Tibial nerve (tissue), 4 donors: ENCODE measurements at regions not wholly inside any gene's neighbourhood (a gene's known extent, or its start where the extent isn't known, plus 50 kb on each side); places are given as distances from the start of the nearest gene placed in this dataset.

ENCODE experiments used
- DNase-seq, 2 donors: peaks; one replicate each; pipeline ENCODE4 v3.0.0-alpha.2; 2019; ENCODE audit warnings: low spot score in 2 of 2
- H3K27ac ChIP-seq, 4 donors: fragments of 200-600 bp; sonication (generic) in 3 of 4; one replicate each; pipeline ENCODE4 v1.5.1; 2017 to 2019; ENCODE audit warnings: mild to moderate bottlenecking in 1 of 4
- H3K27me3 ChIP-seq, 2 donors: fragments of 200-600 bp; sonication (generic) in 1 of 2; one replicate each; pipeline versions ENCODE4 v1.5.1 to v1.6.0; 2017 to 2019
- H3K36me3 ChIP-seq, 3 donors: fragments of 200-600 bp; sonication (generic); one replicate each; pipeline ENCODE4 v1.5.1; 2018 to 2019
- H3K4me1 ChIP-seq, 4 donors: fragments of 200-600 bp; sonication (generic) in 3 of 4; one replicate each; pipeline ENCODE4 v1.5.1; 2017 to 2019
- H3K4me3 ChIP-seq, 4 donors: fragments of 200-600 bp; sonication (generic) in 3 of 4; one replicate each; pipeline ENCODE4 v1.5.1; 2017 to 2019; ENCODE audit warnings: mild to moderate bottlenecking in 1 of 4, moderate library complexity in 1 of 4
- H3K9me3 ChIP-seq, 4 donors: fragments of 200-600 bp; sonication (generic) in 3 of 4; one replicate each; pipeline ENCODE4 v1.5.1; 2017 to 2019
- CTCF ChIP-seq, 5 experiments: fragments of 200-600 bp in 3 of 5; fragments of 450-650 bp in 2 of 5; sonication (generic) in 3 of 5; IDR thresholded peaks; one replicate each; pipeline ENCODE4 v1.5.1; 2016 to 2019; ENCODE audit warnings: antibody characterized with exemption in 5 of 5, mild to moderate bottlenecking in 3 of 5, moderate library complexity in 2 of 5
- EP300 ChIP-seq, 2 donors: sonication (generic); formaldehyde crosslinking; IDR thresholded peaks; one replicate each; pipeline ENCODE4 v1.6.1; 2017; ENCODE audit warnings: antibody characterized with exemption in 2 of 2, mild to moderate bottlenecking in 1 of 2
- POLR2A ChIP-seq, 2 donors: fragments of 450-650 bp; IDR thresholded peaks; one replicate each; pipeline ENCODE4 v1.6.1; 2017; ENCODE audit warnings: antibody characterized with exemption in 2 of 2, mild to moderate bottlenecking in 2 of 2, moderate library complexity in 2 of 2
- WGBS, 2 donors: methylation state at CpG; one replicate each; pipeline ENCODE4 v1.1.5; 2018; 5-methylcytosine and 5-hydroxymethylcytosine counted together

- WGBS, 2 donors, result 88 to 90% methylated on average over 1 of the region's 1 CpG
- TF ChIP-seq EP300 (IDR thresholded peaks at IDR 0.05) (no peak), CTCF (IDR thresholded peaks at IDR 0.05) (no peak), POLR2A (IDR thresholded peaks at IDR 0.05) (no peak)
- peaks cover 0 to 8% (median 0%) of the 10 kb centered on the region in 4 donors for H3K9me3 ChIP-seq
- DNase-seq, result no peak
- H3K27ac ChIP-seq, result no peak overlapping the region
- no peak overlapping the region for H3K4me3 ChIP-seq
- H3K27me3 ChIP-seq, result no peaks in the 10 kb centered on the region
- H3K36me3 ChIP-seq, result no peaks in the 10 kb centered on the region
- no peaks in the 10 kb centered on the region for H3K4me1 ChIP-seq
Observed at GRCh38 chr14:83958359-83958758, 1571.6 kb upstream of the FLRT2 start.

- TF ChIP-seq EP300 (IDR thresholded peaks at IDR 0.05), result no peak
- 50 to 56% methylated on average over 2 of the region's 2 CpGs for WGBS, 2 donors
- no peaks in the 10 kb centered on the region for H3K36me3 ChIP-seq
- H3K27me3 ChIP-seq, result no peaks in the 10 kb centered on the region
- no peak for DNase-seq
- H3K27ac ChIP-seq, result no peak overlapping the region
- H3K4me3 ChIP-seq, result no peak overlapping the region
- peaks cover 0 to 4% (median 0%) of the 10 kb centered on the region in 4 donors for H3K9me3 ChIP-seq
- H3K4me1 ChIP-seq, result no peaks in the 10 kb centered on the region
Observed at GRCh38 chr14:83960832-83961512, 1569.0 kb upstream of the FLRT2 start.

- 68 to 86% methylated on average over 5 of the region's 5 CpGs for WGBS, 2 donors
- H3K36me3 ChIP-seq, result no peaks in the 10 kb centered on the region
- H3K4me3 ChIP-seq, result no peak overlapping the region
- DNase-seq, result no peak
- TF ChIP-seq EP300 (IDR thresholded peaks at IDR 0.05) (no peak), CTCF (IDR thresholded peaks at IDR 0.05) (no peak), POLR2A (IDR thresholded peaks at IDR 0.05) (no peak)
- no peaks in the 10 kb centered on the region for H3K27me3 ChIP-seq
- H3K27ac ChIP-seq, result no peak overlapping the region
- no peaks in the 10 kb centered on the region for H3K4me1 ChIP-seq
- no peaks in the 10 kb centered on the region for H3K9me3 ChIP-seq
Observed at GRCh38 chr14:83969998-83970397, 1559.9 kb upstream of the FLRT2 start.

- H3K4me1 ChIP-seq, result peaks cover 0 to 7% (median 0%) of the 10 kb centered on the region in 4 donors
- no peak overlapping the region for H3K27ac ChIP-seq
- no peak for DNase-seq
- H3K4me3 ChIP-seq, result no peak overlapping the region
- no peak for TF ChIP-seq EP300 (IDR thresholded peaks at IDR 0.05)
- TF ChIP-seq CTCF (IDR thresholded peaks at IDR 0.05), result no peak
- TF ChIP-seq POLR2A (IDR thresholded peaks at IDR 0.05), result no peak
- no peaks in the 10 kb centered on the region for H3K9me3 ChIP-seq
- 86 to 87% methylated on average over 3 of the region's 3 CpGs for WGBS, 2 donors
- H3K27me3 ChIP-seq, result no peaks in the 10 kb centered on the region
- H3K36me3 ChIP-seq, result no peaks in the 10 kb centered on the region
Observed at GRCh38 chr14:83972631-83973030, 1557.3 kb upstream of the FLRT2 start.

- TF ChIP-seq POLR2A (IDR thresholded peaks at IDR 0.05), result no peak
- TF ChIP-seq CTCF (IDR thresholded peaks at IDR 0.05), result no peak
- no peak for TF ChIP-seq EP300 (IDR thresholded peaks at IDR 0.05)
- Histone ChIP-seq H3K4me3 (no peak overlapping the region), H3K4me1 (peaks cover 0 to 7% (median 0%) of the 10 kb centered on the region in 4 donors), H3K27ac (no peak overlapping the region), H3K27me3 (no peaks in the 10 kb centered on the region), H3K36me3 (no peaks in the 10 kb centered on the region), H3K9me3 (no peaks in the 10 kb centered on the region)
- DNase-seq, result no peak
- 74 to 76% methylated on average over 5 of the region's 5 CpGs for WGBS, 2 donors
Observed at GRCh38 chr14:83974647-83975163, 1555.2 kb upstream of the FLRT2 start.
